Osteoblast (primary cell): ENCODE measurements at regions not wholly inside any gene's neighbourhood (a gene's known extent, or its start where the extent isn't known, plus 50 kb on each side); places are given as distances from the start of the nearest gene placed in this dataset.

Experiments used
- DNase-seq: peaks from one replicate; pipeline ENCODE4 v3.0.0; 2011; ENCODE audit warnings: low spot score, mixed read lengths; ENCODE audit not compliant: insufficient read length; ENCODE audit errors: missing footprints
- H2AFZ ChIP-seq: 2 replicates; pipeline ENCODE4 v1.6.0; 2011; ENCODE audit warnings: mild to moderate bottlenecking, low read length
- H3K27ac ChIP-seq: 2 replicates; pipeline ENCODE4 v1.5.1; 2011; ENCODE audit warnings: mild to moderate bottlenecking, low read depth, low read length, moderate library complexity
- H3K27me3 ChIP-seq: 2 replicates; pipeline ENCODE4 v1.6.0; 2012; ENCODE audit warnings: mild to moderate bottlenecking, control low read depth, inconsistent platforms, low read length, moderate library complexity; ENCODE audit not compliant: insufficient read depth
- H3K36me3 ChIP-seq: 2 replicates; pipeline ENCODE4 v1.5.1; 2011; ENCODE audit warnings: mild to moderate bottlenecking, low read length, control low read depth, moderate library complexity; ENCODE audit not compliant: insufficient read depth
- H3K4me1 ChIP-seq: 2 replicates; pipeline ENCODE4 v1.5.1; 2011; ENCODE audit warnings: mild to moderate bottlenecking, low read length, control low read depth, moderate library complexity; ENCODE audit not compliant: insufficient read depth
- H3K4me2 ChIP-seq: 2 replicates; pipeline ENCODE4 v1.6.0; 2011; ENCODE audit warnings: mild to moderate bottlenecking, low read length; ENCODE audit not compliant: insufficient read depth
- H3K4me3 ChIP-seq: fragments of 200-600 bp; sonication (generic); 3 replicates; pipeline ENCODE4 v1.5.1; 2012; ENCODE audit warnings: mild to moderate bottlenecking, low read length, inconsistent platforms; ENCODE audit not compliant: insufficient read depth
- H3K79me2 ChIP-seq: 2 replicates; pipeline ENCODE4 v1.6.0; 2012; ENCODE audit warnings: mild to moderate bottlenecking, low read length, control low read depth, inconsistent platforms; ENCODE audit not compliant: insufficient read depth
- H3K9me3 ChIP-seq: 2 replicates; pipeline ENCODE4 v1.5.1; 2011; ENCODE audit warnings: low read depth, low read length, control low read depth
- H4K20me1 ChIP-seq: 2 replicates; pipeline ENCODE4 v1.6.0; 2012; ENCODE audit warnings: mild to moderate bottlenecking, low read length, control low read depth; ENCODE audit not compliant: insufficient read depth
- TF ChIP-seq, protein P1 (sequence below): IDR thresholded peaks from 2 replicates; pipeline ENCODE4 v1.5.1; 2011; ENCODE audit warnings: mild to moderate bottlenecking, low read depth, low read length, moderate library complexity; ENCODE audit errors: extremely low read depth

DNA sequence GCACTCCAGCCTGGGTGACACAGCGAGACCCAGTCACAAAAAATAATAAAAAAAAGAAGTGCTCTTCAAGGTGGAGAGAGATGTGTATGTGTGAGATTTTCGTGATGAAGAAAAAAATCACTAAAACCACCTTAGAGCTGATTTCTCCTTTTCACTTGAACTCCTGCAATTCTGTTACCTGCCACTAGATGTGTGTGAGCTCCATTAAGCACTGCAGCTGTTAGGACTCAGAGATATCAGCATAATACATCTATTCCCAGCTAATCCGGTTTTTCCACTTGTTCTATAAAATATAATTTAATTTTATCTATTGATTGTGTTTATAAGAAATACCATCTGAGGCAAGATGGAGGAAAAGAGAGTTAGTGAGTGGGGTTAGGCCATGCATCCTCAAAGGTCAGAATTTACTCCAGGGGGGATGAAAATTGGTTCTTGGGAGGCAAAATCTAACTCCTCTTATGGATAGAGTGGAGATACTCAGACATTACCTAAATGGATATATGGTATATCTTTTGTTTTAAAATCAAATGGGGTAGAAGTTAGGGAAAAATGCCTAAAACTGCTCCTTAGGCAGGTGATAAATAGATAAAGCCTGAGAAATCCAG, 152.7 kb downstream of the IL20RB start:
- H3K79me2 ChIP-seq: no peaks in the 10 kb centered on the region
- no peak overlapping the region for H2AFZ ChIP-seq
- no peak overlapping the region for H3K4me2 ChIP-seq
- H4K20me1 ChIP-seq: no peaks in the 10 kb centered on the region
- DNase-seq: peak; percentile 82
- no peaks in the 10 kb centered on the region for H3K4me1 ChIP-seq
- H3K9me3 ChIP-seq: no peaks in the 10 kb centered on the region
- H3K27me3 ChIP-seq: peaks cover 14% of the 10 kb centered on the region
- TF ChIP-seq, protein P1, sequence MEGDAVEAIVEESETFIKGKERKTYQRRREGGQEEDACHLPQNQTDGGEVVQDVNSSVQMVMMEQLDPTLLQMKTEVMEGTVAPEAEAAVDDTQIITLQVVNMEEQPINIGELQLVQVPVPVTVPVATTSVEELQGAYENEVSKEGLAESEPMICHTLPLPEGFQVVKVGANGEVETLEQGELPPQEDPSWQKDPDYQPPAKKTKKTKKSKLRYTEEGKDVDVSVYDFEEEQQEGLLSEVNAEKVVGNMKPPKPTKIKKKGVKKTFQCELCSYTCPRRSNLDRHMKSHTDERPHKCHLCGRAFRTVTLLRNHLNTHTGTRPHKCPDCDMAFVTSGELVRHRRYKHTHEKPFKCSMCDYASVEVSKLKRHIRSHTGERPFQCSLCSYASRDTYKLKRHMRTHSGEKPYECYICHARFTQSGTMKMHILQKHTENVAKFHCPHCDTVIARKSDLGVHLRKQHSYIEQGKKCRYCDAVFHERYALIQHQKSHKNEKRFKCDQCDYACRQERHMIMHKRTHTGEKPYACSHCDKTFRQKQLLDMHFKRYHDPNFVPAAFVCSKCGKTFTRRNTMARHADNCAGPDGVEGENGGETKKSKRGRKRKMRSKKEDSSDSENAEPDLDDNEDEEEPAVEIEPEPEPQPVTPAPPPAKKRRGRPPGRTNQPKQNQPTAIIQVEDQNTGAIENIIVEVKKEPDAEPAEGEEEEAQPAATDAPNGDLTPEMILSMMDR: peak; percentile 64
- no peak overlapping the region for H3K4me3 ChIP-seq
- H3K36me3 ChIP-seq: no peaks in the 10 kb centered on the region
- H3K27ac ChIP-seq: no peak overlapping the region

DNA sequence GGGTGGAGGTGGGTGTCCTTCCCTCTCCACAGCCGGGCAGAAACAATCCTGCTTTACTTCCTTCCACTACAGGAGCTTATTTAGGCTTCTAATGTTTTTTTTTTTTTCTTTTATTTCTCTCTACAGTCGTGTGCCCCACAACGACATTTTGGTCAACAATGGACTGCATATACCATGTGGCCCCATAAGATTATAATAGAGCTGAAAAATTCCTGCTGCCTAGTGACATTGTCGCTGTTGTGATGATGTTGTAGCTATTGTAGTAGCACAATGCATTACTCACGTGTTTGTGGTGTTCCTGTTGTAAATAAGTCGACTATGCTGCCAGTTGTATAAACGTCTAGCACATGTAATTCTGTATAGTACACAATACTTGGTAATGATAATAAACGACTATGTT, 153.7 kb downstream of the IL20RB start:
- Histone ChIP-seq H3K9me3 (no peaks in the 10 kb centered on the region), H3K27ac (no peak overlapping the region), H3K27me3 (peaks cover 13% of the 10 kb centered on the region), H2AFZ (no peak overlapping the region), H3K4me3 (no peak overlapping the region), H3K79me2 (no peaks in the 10 kb centered on the region), H3K36me3 (no peaks in the 10 kb centered on the region), H3K4me1 (no peaks in the 10 kb centered on the region), H4K20me1 (no peaks in the 10 kb centered on the region), H3K4me2 (no peak overlapping the region)
- TF ChIP-seq, protein P1: no peak
- DNase-seq: no peak

DNA sequence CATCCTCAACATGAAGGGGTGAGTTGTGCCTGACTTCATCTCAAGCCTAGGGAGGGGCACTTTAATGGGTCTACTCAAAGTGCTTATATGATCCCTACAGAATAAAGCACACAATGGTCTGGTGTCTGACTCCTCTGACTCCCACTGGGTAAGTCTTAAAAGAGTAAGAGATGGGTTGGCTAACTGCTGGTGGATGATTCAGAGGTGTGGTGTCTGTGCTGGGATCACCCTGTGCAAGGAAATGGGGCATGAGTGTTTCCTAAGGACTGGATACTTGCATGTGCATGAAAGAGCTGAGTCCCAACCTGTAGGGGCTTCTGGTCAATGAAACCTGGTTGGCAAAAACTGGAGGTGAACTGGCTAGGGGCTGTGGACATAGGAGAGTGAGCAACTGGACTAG, 158.8 kb downstream of the IL20RB start:
- H3K36me3 ChIP-seq: no peaks in the 10 kb centered on the region
- no peak overlapping the region for H3K4me3 ChIP-seq
- DNase-seq: no peak
- no peaks in the 10 kb centered on the region for H3K79me2 ChIP-seq
- H4K20me1 ChIP-seq: no peaks in the 10 kb centered on the region
- H3K4me2 ChIP-seq: no peak overlapping the region
- TF ChIP-seq, protein P1: no peak
- no peak overlapping the region for H2AFZ ChIP-seq
- H3K27me3 ChIP-seq: no peaks in the 10 kb centered on the region
- H3K27ac ChIP-seq: no peak overlapping the region
- H3K9me3 ChIP-seq: no peaks in the 10 kb centered on the region
- no peaks in the 10 kb centered on the region for H3K4me1 ChIP-seq

DNA sequence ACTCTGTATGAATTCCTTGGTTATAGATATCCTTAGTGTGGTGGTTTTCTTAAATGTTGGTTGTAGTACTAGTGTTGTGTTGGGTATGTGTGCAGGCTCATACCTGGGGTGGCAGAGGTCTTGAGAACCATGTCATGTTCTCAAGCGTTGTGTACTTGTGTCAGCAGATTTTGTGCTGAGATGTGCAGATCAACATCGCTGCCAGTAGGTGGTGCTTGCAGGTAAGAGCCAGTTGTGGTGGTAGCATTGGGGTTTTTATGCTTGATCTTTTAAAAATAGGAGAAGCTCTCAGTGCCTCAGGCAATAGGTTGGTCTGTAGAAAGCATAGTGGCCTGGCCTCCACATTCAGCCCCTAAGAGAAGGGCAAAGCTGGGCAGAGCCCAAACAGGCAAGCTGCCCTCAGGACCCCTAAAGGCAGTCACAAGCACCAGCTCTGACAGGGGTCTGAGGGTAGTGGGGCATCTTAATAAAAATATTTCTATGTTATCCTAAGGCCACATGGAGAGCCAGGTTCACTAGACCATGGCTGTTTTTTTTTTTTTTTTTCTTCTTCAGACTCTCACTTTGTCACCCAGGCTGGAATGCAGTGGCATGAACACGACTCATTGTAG, 164.0 kb downstream of the IL20RB start:
- Histone ChIP-seq H3K9me3 (no peaks in the 10 kb centered on the region), H3K4me1 (no peaks in the 10 kb centered on the region), H3K4me3 (no peak overlapping the region), H3K79me2 (no peaks in the 10 kb centered on the region), H3K27ac (no peak overlapping the region), H3K36me3 (no peaks in the 10 kb centered on the region), H4K20me1 (no peaks in the 10 kb centered on the region), H3K4me2 (no peak overlapping the region), H2AFZ (no peak overlapping the region), H3K27me3 (no peaks in the 10 kb centered on the region)
- no peak for DNase-seq
- TF ChIP-seq, protein P1: peak; percentile 67
